ENCODE measurements at regions not wholly inside any gene's neighbourhood (a gene's known extent, or its start where the extent isn't known, plus 50 kb on each side); places are given as distances from the start of the nearest gene placed in this dataset.

GRCh38 chr1:220369511-220369910 is 97.3 kb upstream of the RAB3GAP2 start:
- Mint-ChIP-seq H3K27me3 (ENCODE audit: low read depth) (no peaks in the 10 kb centered on the region), H3K27ac (peak overlapping the region; percentile 94), H3K36me3 (no peaks in the 10 kb centered on the region), H3K4me1 (peaks cover 37% of the 10 kb centered on the region), H3K4me3 (no peak overlapping the region), H3K9me3 (no peaks in the 10 kb centered on the region)
- TF ChIP-seq CTCF (IDR thresholded peaks at IDR 0.05; ENCODE audit: unreplicated experiment): no peak
- no peak for DNase-seq (ENCODE audit: low spot score in 2 of 2, unreplicated experiment in 2 of 2)

GRCh38 chr1:220368352-220369265 is 96.4 kb upstream of the RAB3GAP2 start:
- peak overlapping the region; percentile 58 for H3K27ac Mint-ChIP-seq

GRCh38 chr1:220367833-220368232 is 95.6 kb upstream of the RAB3GAP2 start:
- Mint-ChIP-seq H3K4me3 (no peak overlapping the region), H3K4me1 (peaks cover 46% of the 10 kb centered on the region), H3K9me3 (no peaks in the 10 kb centered on the region), H3K36me3 (no peaks in the 10 kb centered on the region), H3K27me3 (ENCODE audit: low read depth) (no peaks in the 10 kb centered on the region), H3K27ac (no peak overlapping the region)
- TF ChIP-seq CTCF (IDR thresholded peaks at IDR 0.05; ENCODE audit: unreplicated experiment): no peak
- DNase-seq (ENCODE audit: low spot score in 2 of 2, unreplicated experiment in 2 of 2): no peak

More at GRCh38 chr1:220368352-220369265, 96.4 kb upstream of the RAB3GAP2 start:
- H3K9me3 Mint-ChIP-seq: no peaks in the 10 kb centered on the region
- no peak overlapping the region for H3K4me3 Mint-ChIP-seq
- H3K4me1 Mint-ChIP-seq: peaks cover 38% of the 10 kb centered on the region
- TF ChIP-seq CTCF (IDR thresholded peaks at IDR 0.05; ENCODE audit: unreplicated experiment): no peak
- no peaks in the 10 kb centered on the region for H3K36me3 Mint-ChIP-seq
- no peak for DNase-seq (ENCODE audit: low spot score in 2 of 2, unreplicated experiment in 2 of 2)
- no peaks in the 10 kb centered on the region for H3K27me3 Mint-ChIP-seq (ENCODE audit: low read depth)

- H3K36me3 Mint-ChIP-seq: no peaks in the 10 kb centered on the region
- DNase-seq (ENCODE audit: low spot score in 2 of 2, unreplicated experiment in 2 of 2): no peak
- H3K27ac Mint-ChIP-seq: no peak overlapping the region
- no peak overlapping the region for H3K4me3 Mint-ChIP-seq
- H3K4me1 Mint-ChIP-seq: peaks cover 45% of the 10 kb centered on the region
- no peak for TF ChIP-seq CTCF (IDR thresholded peaks at IDR 0.05; ENCODE audit: unreplicated experiment)
- no peaks in the 10 kb centered on the region for H3K9me3 Mint-ChIP-seq
- H3K27me3 Mint-ChIP-seq (ENCODE audit: low read depth): no peaks in the 10 kb centered on the region
These were observed 94.0 kb upstream of the RAB3GAP2 start for GRCh38 chr1:220366269-220366668.

- H3K27ac Mint-ChIP-seq: no peak overlapping the region
- no peak for DNase-seq (ENCODE audit: low spot score in 2 of 2, unreplicated experiment in 2 of 2)
- H3K36me3 Mint-ChIP-seq: no peaks in the 10 kb centered on the region
- H3K9me3 Mint-ChIP-seq: peaks cover 6% of the 10 kb centered on the region
- no peak overlapping the region for H3K4me3 Mint-ChIP-seq
- no peaks in the 10 kb centered on the region for H3K27me3 Mint-ChIP-seq (ENCODE audit: low read depth)
- H3K4me1 Mint-ChIP-seq: peaks cover 15% of the 10 kb centered on the region
- TF ChIP-seq CTCF (IDR thresholded peaks at IDR 0.05; ENCODE audit: unreplicated experiment): no peak
These were observed 91.1 kb upstream of the RAB3GAP2 start for GRCh38 chr1:220363196-220363837.
